HG03135 (cell line): ENCODE measurements at regions not wholly inside any gene's neighbourhood (a gene's known extent, or its start where the extent isn't known, plus 50 kb on each side); places are given as distances from the start of the nearest gene placed in this dataset.
"Not testable (repeated sequence)": the region's sequence is repeated elsewhere in the genome, so short reads cannot be mapped to it uniquely, and the experiment has no call there.

Source experiments
- ATAC-seq: cut with Tn5 transposase; IDR thresholded peaks from one replicate; pipeline ENCODE4 v1.9.1; 2021; ENCODE audit warnings: mild to moderate bottlenecking, moderate library complexity; ENCODE audit not compliant: unreplicated experiment

GRCh38 chr12:13404631-13405473, 208.3 kb downstream of the EMP1 start:
- ATAC-seq, result no peak

- ATAC-seq, result no peak
Observed at GRCh38 chr12:13404111-13404628, 207.6 kb downstream of the EMP1 start.

GRCh38 chr12:13391375-13391774, 194.8 kb downstream of the EMP1 start:
- ATAC-seq, result not testable (repeated sequence)

GRCh38 chr12:13390918-13391317, 194.4 kb downstream of the EMP1 start:
- no peak for ATAC-seq

- no peak for ATAC-seq
Observed at GRCh38 chr12:13390381-13390861, 193.9 kb downstream of the EMP1 start.

- no peak for ATAC-seq
Observed at GRCh38 chr12:13387101-13387500, 190.6 kb downstream of the EMP1 start.

GRCh38 chr12:13386323-13387039, 190.0 kb downstream of the EMP1 start:
- ATAC-seq, result no peak

- no peak for ATAC-seq
Observed at GRCh38 chr12:13383379-13383778, 186.9 kb downstream of the EMP1 start.

GRCh38 chr12:13380297-13380696, 183.8 kb downstream of the EMP1 start:
- ATAC-seq, result no peak

GRCh38 chr12:13379531-13380188, 183.1 kb downstream of the EMP1 start:
- no peak for ATAC-seq

- no peak for ATAC-seq
Observed at GRCh38 chr12:13377698-13378097, 181.2 kb downstream of the EMP1 start.

- ATAC-seq, result no peak
Observed at GRCh38 chr12:13376610-13377373, 180.3 kb downstream of the EMP1 start.

GRCh38 chr12:13375583-13376345, 179.2 kb downstream of the EMP1 start:
- no peak for ATAC-seq

- ATAC-seq, result no peak
Observed at GRCh38 chr12:13374793-13375192, 178.3 kb downstream of the EMP1 start.

- no peak for ATAC-seq
Observed at GRCh38 chr12:13373803-13374202, 177.3 kb downstream of the EMP1 start.

GRCh38 chr12:13373131-13373530, 176.6 kb downstream of the EMP1 start:
- no peak for ATAC-seq

GRCh38 chr12:13372386-13372785, 175.9 kb downstream of the EMP1 start:
- no peak for ATAC-seq

GRCh38 chr12:13371797-13372196, 175.3 kb downstream of the EMP1 start:
- ATAC-seq, result no peak

- no peak for ATAC-seq
Observed at GRCh38 chr12:13371367-13371766, 174.8 kb downstream of the EMP1 start.
